Duodenal mucosa (tissue), 2 donors: ENCODE measurements at regions not wholly inside any gene's neighbourhood (a gene's known extent, or its start where the extent isn't known, plus 50 kb on each side); places are given as distances from the start of the nearest gene placed in this dataset.

Experiments
- H3K27ac ChIP-seq: one replicate; pipeline ENCODE4 v1.7.0; 2013; ENCODE audit warnings: low read depth, low read length
- H3K27me3 ChIP-seq, 2 donors: one replicate each; pipeline ENCODE4 v1.7.0; 2013; ENCODE audit warnings: low read length in 2 of 2, control low read depth in 1 of 2; ENCODE audit not compliant: insufficient read depth in 2 of 2, control insufficient read depth in 1 of 2
- H3K36me3 ChIP-seq, 2 donors: one replicate each; pipeline ENCODE4 v1.7.0; 2013; ENCODE audit warnings: low read length in 2 of 2, control low read depth in 1 of 2; ENCODE audit not compliant: insufficient read depth in 2 of 2, control insufficient read depth in 1 of 2
- H3K4me1 ChIP-seq, 2 donors: one replicate each; pipeline ENCODE4 v1.7.0; 2013; ENCODE audit warnings: low read length in 2 of 2, control low read depth in 1 of 2; ENCODE audit not compliant: insufficient read depth in 2 of 2, control insufficient read depth in 1 of 2
- H3K4me3 ChIP-seq, 2 donors: one replicate each; pipeline ENCODE4 v1.7.0; 2013; ENCODE audit warnings: low read length in 2 of 2, low read depth in 1 of 2
- H3K9ac ChIP-seq, 2 donors: one replicate each; pipeline ENCODE4 v1.7.0; 2013; ENCODE audit warnings: low read length in 2 of 2, low read depth in 1 of 2
- H3K9me3 ChIP-seq, 2 donors: one replicate each; pipeline ENCODE4 v1.7.0; 2013; ENCODE audit warnings: low read length in 2 of 2, control low read depth in 1 of 2; ENCODE audit not compliant: control insufficient read depth in 1 of 2

DNA sequence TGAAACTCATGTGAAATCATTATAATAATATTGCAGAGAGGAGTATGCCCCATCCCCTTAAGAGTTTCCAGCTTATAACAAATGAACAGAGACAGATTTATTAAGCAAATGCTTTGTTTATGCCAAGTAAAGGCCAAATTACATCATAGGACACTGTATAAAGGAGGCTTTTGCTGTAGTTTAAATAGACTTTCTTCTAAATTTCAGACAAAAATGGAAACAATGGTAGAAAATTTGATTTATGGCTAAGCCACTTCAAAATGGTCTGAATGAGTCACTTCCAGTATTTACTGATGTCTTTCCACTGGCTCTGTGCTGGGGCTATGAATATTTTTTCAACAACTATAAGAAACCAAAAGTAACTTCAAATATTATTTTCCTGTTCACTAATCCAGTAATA is 81.1 kb upstream of the ST6GALNAC5 start:
- H3K4me1 ChIP-seq: no peaks in the 10 kb centered on the region
- H3K4me3 ChIP-seq: no peak overlapping the region
- H3K27me3 ChIP-seq: no peaks in the 10 kb centered on the region
- H3K36me3 ChIP-seq: no peaks in the 10 kb centered on the region
- H3K9ac ChIP-seq: no peak overlapping the region
- H3K9me3 ChIP-seq: no peaks in the 10 kb centered on the region
- H3K27ac ChIP-seq: no peak overlapping the region

DNA sequence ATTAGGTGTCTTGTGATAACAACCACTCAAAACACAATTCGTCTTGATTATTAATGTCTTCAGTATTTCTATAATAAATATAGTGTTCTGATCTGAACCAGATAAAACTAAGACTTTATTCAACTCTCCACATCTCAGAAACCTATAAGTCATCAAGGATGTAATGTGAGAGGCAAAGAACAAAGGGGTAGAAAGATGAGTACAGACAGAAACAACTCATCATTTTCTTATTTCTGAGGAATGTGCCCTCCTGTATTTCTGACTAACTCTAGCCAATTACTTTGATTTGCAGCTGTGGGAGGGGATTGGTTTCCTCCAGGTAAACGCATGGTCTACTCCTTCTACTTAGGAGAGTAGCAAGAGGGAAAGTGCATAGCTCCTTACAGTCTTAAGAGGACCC is 73.7 kb upstream of the ST6GALNAC5 start:
- Histone ChIP-seq H3K4me1 (no peaks in the 10 kb centered on the region), H3K9me3 (no peaks in the 10 kb centered on the region), H3K36me3 (no peaks in the 10 kb centered on the region), H3K27me3 (no peaks in the 10 kb centered on the region), H3K9ac (no peak overlapping the region), H3K4me3 (no peak overlapping the region), H3K27ac (no peak overlapping the region)

DNA sequence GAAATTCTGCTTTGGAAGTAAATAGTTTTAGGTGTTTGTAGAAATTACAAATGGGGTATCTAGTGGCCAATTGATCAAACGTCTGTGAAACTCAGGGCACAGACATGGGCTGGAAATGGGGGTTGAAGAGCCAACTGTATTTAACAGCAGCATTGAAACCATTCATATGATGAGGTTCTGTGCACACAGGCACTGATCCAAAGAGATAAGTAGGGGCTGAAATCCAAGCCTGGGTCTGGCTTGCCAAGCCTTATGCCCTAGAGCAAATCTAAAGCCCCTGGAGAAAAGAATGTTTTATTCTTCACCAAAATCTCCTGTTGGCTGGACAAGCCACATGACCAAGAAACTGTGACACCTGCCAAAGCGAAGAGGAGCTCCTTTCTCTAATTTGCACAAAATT is 67.6 kb upstream of the ST6GALNAC5 start:
- H3K4me3 ChIP-seq: no peak overlapping the region
- H3K27me3 ChIP-seq: no peaks in the 10 kb centered on the region
- H3K36me3 ChIP-seq: no peaks in the 10 kb centered on the region
- no peak overlapping the region for H3K9ac ChIP-seq
- no peaks in the 10 kb centered on the region for H3K9me3 ChIP-seq
- no peak overlapping the region for H3K27ac ChIP-seq
- no peaks in the 10 kb centered on the region for H3K4me1 ChIP-seq

DNA sequence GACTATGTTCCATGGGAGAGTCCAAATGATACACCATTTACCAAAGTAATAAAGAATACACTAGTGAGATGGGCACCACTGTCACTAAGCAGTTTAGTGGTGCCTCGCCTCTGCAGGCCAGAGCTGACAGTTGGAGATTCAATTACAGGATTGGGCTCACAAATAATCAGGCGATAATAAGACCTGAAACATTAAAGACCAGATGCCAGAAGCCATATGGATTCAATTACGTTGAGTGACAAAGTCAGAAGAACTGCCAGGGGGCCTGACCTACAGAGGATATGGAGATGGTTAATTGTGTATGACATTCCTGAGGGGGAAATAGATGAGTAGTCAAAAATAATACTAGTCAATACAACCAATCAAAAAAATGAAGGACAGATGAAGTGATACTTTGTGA is 65.2 kb upstream of the ST6GALNAC5 start:
- no peaks in the 10 kb centered on the region for H3K4me1 ChIP-seq
- no peak overlapping the region for H3K9ac ChIP-seq
- H3K27ac ChIP-seq: no peak overlapping the region
- H3K36me3 ChIP-seq: no peaks in the 10 kb centered on the region
- no peaks in the 10 kb centered on the region for H3K27me3 ChIP-seq
- H3K9me3 ChIP-seq: no peaks in the 10 kb centered on the region
- no peak overlapping the region for H3K4me3 ChIP-seq

DNA sequence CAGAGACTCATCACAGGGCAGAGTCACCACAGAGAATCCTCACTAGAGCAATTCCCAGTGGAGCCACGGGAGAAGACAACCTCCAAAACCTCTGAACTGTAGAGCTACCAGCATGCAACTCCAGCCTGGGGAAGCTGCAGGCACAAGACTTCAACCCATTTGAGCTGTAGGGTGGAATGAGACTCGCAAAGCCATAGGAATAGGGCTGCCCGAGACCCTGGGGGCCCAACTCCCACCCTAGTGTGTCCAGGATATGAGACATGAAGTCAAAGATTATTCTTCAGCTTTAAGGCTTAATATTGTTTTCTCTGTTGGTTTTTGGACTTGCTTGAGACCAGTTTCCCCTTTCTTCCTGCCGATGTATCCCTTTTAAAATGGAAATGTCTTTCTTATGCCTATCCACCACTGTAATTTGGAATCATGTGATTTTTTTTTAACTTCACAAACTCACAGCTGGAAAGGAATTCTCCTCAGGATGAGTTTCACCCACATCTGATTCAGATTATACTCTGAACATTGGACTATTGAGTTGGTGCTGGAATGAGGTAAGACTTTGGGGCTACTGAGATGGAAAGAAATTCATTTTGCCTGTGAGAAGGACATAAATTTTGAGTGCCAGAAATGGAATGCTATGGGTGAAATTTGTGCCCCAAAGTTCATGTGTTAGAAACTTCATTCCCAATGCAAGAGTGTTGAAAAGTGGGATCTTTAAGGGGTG is 59.6 kb upstream of the ST6GALNAC5 start:
- Histone ChIP-seq H3K9me3 (no peaks in the 10 kb centered on the region), H3K9ac (no peak overlapping the region), H3K27ac (no peak overlapping the region), H3K4me1 (no peaks in the 10 kb centered on the region), H3K4me3 (no peak overlapping the region), H3K36me3 (no peaks in the 10 kb centered on the region), H3K27me3 (no peaks in the 10 kb centered on the region)
